H1 (cell line): ENCODE measurements at regions not wholly inside any gene's neighbourhood (a gene's known extent, or its start where the extent isn't known, plus 50 kb on each side); places are given as distances from the start of the nearest gene placed in this dataset.

Experiments used
- CTCF ChIA-PET: fragments of 300-600 bp; sonication (Branson Sonifier 250); formaldehyde crosslinking; loops from one replicate; lab custom pipeline; 2021; ENCODE audit not compliant: partially characterized antibody; lab: Charles Lee
- POLR2A ChIA-PET: fragments of 300-600 bp; sonication (Branson Sonifier 250); formaldehyde crosslinking; loops from one replicate; lab custom pipeline; 2021; ENCODE audit warnings: inconsistent platforms; ENCODE audit not compliant: partially characterized antibody; lab: Charles Lee
- DNase-seq, 2 experiments: peaks; one replicate each; pipeline versions ENCODE4 v3.0.0 to v3.0.0-alpha.2; 2010 to 2022; ENCODE audit warnings: low spot score in 2 of 2, low read depth in 1 of 2, mixed read lengths in 1 of 2
- FAIRE-seq: peaks from 2 replicates; lab custom pipeline; 2011; peaks lifted over from hg19 to GRCh38; lab: Jason Lieb, UNC
- H2AFZ ChIP-seq: 2 replicates; pipeline ENCODE4 v1.8.1; 2012; ENCODE audit warnings: low read length, inconsistent platforms
- H2AK5ac ChIP-seq: 2 replicates; pipeline ENCODE4 v1.6.1; 2013; ENCODE audit warnings: low read depth, low read length
- H2BK120ac ChIP-seq: replicated peaks from 2 replicates; pipeline ENCODE3; 2013; ENCODE audit warnings: low read depth, low read length, inconsistent platforms
- H2BK12ac ChIP-seq: 2 replicates; pipeline ENCODE4 v1.6.1; 2013; ENCODE audit warnings: low read depth, low read length
- H2BK15ac ChIP-seq: 2 replicates; pipeline ENCODE4 v1.6.1; 2013; ENCODE audit warnings: low read length
- H2BK20ac ChIP-seq: 2 replicates; pipeline ENCODE4 v1.6.1; 2013; ENCODE audit warnings: low read length
- H2BK5ac ChIP-seq: 2 replicates; pipeline ENCODE4 v1.6.1; 2013; ENCODE audit warnings: low read depth, low read length
- H3K14ac ChIP-seq: 2 replicates; pipeline ENCODE4 v1.6.1; 2013; ENCODE audit warnings: inconsistent platforms; ENCODE audit not compliant: insufficient read length
- H3K18ac ChIP-seq: 2 replicates; pipeline ENCODE4 v1.6.1; 2013; ENCODE audit warnings: low read length; ENCODE audit errors: extremely low read depth
- H3K23ac ChIP-seq: 2 replicates; pipeline ENCODE4 v1.6.1; 2013; ENCODE audit warnings: inconsistent platforms; ENCODE audit not compliant: insufficient read length
- H3K23me2 ChIP-seq: 2 replicates; pipeline ENCODE4 v1.6.1; 2013; ENCODE audit warnings: low read depth, low read length
- H3K27ac ChIP-seq: 2 replicates; pipeline ENCODE4 v1.6.1; 2011; ENCODE audit warnings: low read depth, low read length, inconsistent platforms
- H3K27me3 ChIP-seq, 4 experiments: replicated peaks in 1 of 4; 1 replicate in 1 of 4; 2 replicates in 3 of 4; pipeline versions ENCODE4 v1.6.1 to v1.8.1; 2011 to 2013; ENCODE audit warnings: low read length in 3 of 4, mild to moderate bottlenecking in 3 of 4, inconsistent platforms in 2 of 4, mixed read lengths in 2 of 4, moderate library complexity in 1 of 4; ENCODE audit not compliant: control insufficient read depth in 3 of 4, insufficient read depth in 3 of 4; ENCODE audit errors: extremely low read depth in 1 of 4
- H3K36me3 ChIP-seq, 4 experiments: 2 replicates each; pipeline versions ENCODE4 v1.6.1 to v1.8.1; 2011 to 2013; ENCODE audit warnings: mild to moderate bottlenecking in 4 of 4, low read length in 3 of 4, moderate library complexity in 2 of 4, control low read depth in 1 of 4, inconsistent platforms in 1 of 4; ENCODE audit not compliant: insufficient read depth in 4 of 4, control insufficient read depth in 2 of 4
- H3K4ac ChIP-seq: replicated peaks from 2 replicates; pipeline ENCODE3; 2013; ENCODE audit warnings: low read length, low read depth, mixed read lengths, inconsistent platforms; ENCODE audit not compliant: insufficient read length
- H3K4me1 ChIP-seq, 4 experiments: replicated peaks in 1 of 4; 1 replicate in 1 of 4; 2 replicates in 3 of 4; pipeline versions ENCODE4 v1.6.1 to v1.8.1; 2011 to 2013; ENCODE audit warnings: low read length in 3 of 4, inconsistent platforms in 2 of 4, mixed read lengths in 1 of 4; ENCODE audit not compliant: insufficient read depth in 4 of 4, control insufficient read depth in 3 of 4
- H3K4me2 ChIP-seq, 2 experiments: 2 replicates each; pipeline versions ENCODE4 v1.6.1 to v1.8.1; 2011 to 2013; ENCODE audit warnings: low read depth in 2 of 2, low read length in 2 of 2, control low read depth in 1 of 2, inconsistent platforms in 1 of 2, mild to moderate bottlenecking in 1 of 2; ENCODE audit not compliant: insufficient read depth in 1 of 2
- H3K4me3 ChIP-seq, 4 experiments: fragments of 200-600, 300-600 bp in 1 of 4; sonication (generic), shearing (Covaris generic), sonication (Bioruptor Twin) in 1 of 4; 2 replicates each; pipeline versions ENCODE4 v1.5.1 to v1.8.1; 2011 to 2016; ENCODE audit warnings: low read length in 4 of 4, low read depth in 3 of 4, control low read depth in 2 of 4, inconsistent platforms in 2 of 4, mild to moderate bottlenecking in 2 of 4, mixed read lengths in 1 of 4, moderate library complexity in 1 of 4; ENCODE audit not compliant: insufficient read depth in 2 of 4; ENCODE audit errors: extremely low read depth in 1 of 4
- H3K56ac ChIP-seq: replicated peaks from 2 replicates; pipeline ENCODE3; 2013; ENCODE audit warnings: low read depth, mild to moderate bottlenecking, mixed read lengths, low read length, inconsistent platforms; ENCODE audit not compliant: insufficient read length
- H3K79me1 ChIP-seq: 2 replicates; pipeline ENCODE4 v1.6.1; 2013; ENCODE audit warnings: low read depth, low read length, control low read depth
- H3K79me2 ChIP-seq, 2 experiments: 2 replicates each; pipeline versions ENCODE4 v1.6.1 to v1.8.1; 2012 to 2013; ENCODE audit warnings: low read length in 2 of 2, mild to moderate bottlenecking in 2 of 2, inconsistent platforms in 1 of 2; ENCODE audit not compliant: insufficient read depth in 2 of 2, control insufficient read depth in 1 of 2
- H3K9ac ChIP-seq, 4 experiments: replicated peaks in 1 of 4; 1 replicate in 1 of 4; 2 replicates in 3 of 4; pipeline versions ENCODE4 v1.6.1 to v1.8.1; 2011 to 2013; ENCODE audit warnings: low read depth in 3 of 4, low read length in 3 of 4, control low read depth in 2 of 4, mild to moderate bottlenecking in 2 of 4, moderate library complexity in 2 of 4, inconsistent platforms in 1 of 4; ENCODE audit errors: extremely low read depth in 1 of 4
- H3K9me3 ChIP-seq, 2 experiments: 2 replicates each; pipeline versions ENCODE4 v1.6.1 to v1.8.1; 2012 to 2013; ENCODE audit warnings: mild to moderate bottlenecking in 2 of 2, moderate library complexity in 2 of 2, control low read depth in 1 of 2, inconsistent platforms in 1 of 2, low read depth in 1 of 2, low read length in 1 of 2, mixed read lengths in 1 of 2; ENCODE audit not compliant: insufficient read depth in 2 of 2
- H4K20me1 ChIP-seq, 2 experiments: replicated peaks in 1 of 2; 2 replicates each; pipeline versions ENCODE3 to v1.8.1; 2011 to 2013; ENCODE audit warnings: inconsistent platforms in 2 of 2, low read length in 2 of 2, mild to moderate bottlenecking in 1 of 2; ENCODE audit not compliant: insufficient read depth in 2 of 2, control insufficient read depth in 1 of 2
- H4K5ac ChIP-seq: 2 replicates; pipeline ENCODE4 v1.6.1; 2013; ENCODE audit warnings: low read length, low read depth, mixed read lengths, inconsistent platforms; ENCODE audit not compliant: insufficient read length
- H4K8ac ChIP-seq: 2 replicates; pipeline ENCODE4 v1.8.0; 2013; ENCODE audit warnings: mild to moderate bottlenecking, moderate library complexity, low read length, inconsistent platforms; ENCODE audit not compliant: insufficient read depth; ENCODE audit errors: extremely low read depth
- H4K91ac ChIP-seq: replicated peaks from 2 replicates; pipeline ENCODE3; 2013; ENCODE audit warnings: low read length, mixed read lengths, inconsistent platforms; ENCODE audit not compliant: insufficient read length
- ASH2L ChIP-seq: fragments of 200-600, 300-600 bp; sonication (generic); IDR thresholded peaks from one replicate; pipeline ENCODE4 v1.7.1; 2017; ENCODE audit warnings: low read length
- BCL11A ChIP-seq, 2 experiments: IDR thresholded peaks; one replicate each; pipeline ENCODE4 v1.6.1; 2011; ENCODE audit warnings: low read depth in 2 of 2, low read length in 2 of 2, mild to moderate bottlenecking in 2 of 2
- CHD1 ChIP-seq: IDR thresholded peaks from 2 replicates; pipeline ENCODE4 v1.6.1; 2012; ENCODE audit warnings: low read depth, low read length, improper control_type of control experiment
- CHD2 ChIP-seq: IDR thresholded peaks from 2 replicates; pipeline ENCODE4 v1.6.1; 2012; ENCODE audit warnings: low read length, improper control_type of control experiment
- CTBP2 ChIP-seq: IDR thresholded peaks from 2 replicates; pipeline ENCODE4 v1.7.0; 2011; ENCODE audit warnings: borderline replicate concordance, mild to moderate bottlenecking, moderate library complexity, mixed read lengths, low read length; ENCODE audit not compliant: insufficient read depth, insufficient read length
- EP300 ChIP-seq, 2 experiments: IDR thresholded peaks; 1 replicate in 1 of 2; 2 replicates in 1 of 2; pipeline ENCODE4 v1.6.1; 2011 to 2012; ENCODE audit warnings: low read depth in 2 of 2, low read length in 2 of 2, mild to moderate bottlenecking in 2 of 2, borderline replicate concordance in 1 of 2, inconsistent platforms in 1 of 2, moderate library complexity in 1 of 2
- FOSL1 ChIP-seq: IDR thresholded peaks from 2 replicates; pipeline ENCODE4 v1.6.1; 2011; ENCODE audit warnings: mild to moderate bottlenecking, low read depth, low read length, moderate library complexity; ENCODE audit not compliant: insufficient read depth
- GABPA ChIP-seq: IDR thresholded peaks from 2 replicates; pipeline ENCODE4 v1.6.1; 2011; ENCODE audit warnings: mild to moderate bottlenecking, low read length, moderate library complexity, borderline replicate concordance; ENCODE audit not compliant: insufficient read depth
- GTF2F1 ChIP-seq: IDR thresholded peaks from 2 replicates; pipeline ENCODE4 v1.6.1; 2012; ENCODE audit warnings: low read depth, low read length, improper control_type of control experiment, borderline replicate concordance
- HDAC2 ChIP-seq, 2 experiments: fragments of 300-600 bp in 1 of 2; sonication (generic) in 1 of 2; IDR thresholded peaks; 2 replicates each; pipeline ENCODE4 v1.6.1; 2011 to 2012; ENCODE audit warnings: low read depth in 2 of 2, low read length in 2 of 2, mild to moderate bottlenecking in 2 of 2, moderate library complexity in 2 of 2, borderline replicate concordance in 1 of 2, inconsistent platforms in 1 of 2
- JUN ChIP-seq: IDR thresholded peaks from 2 replicates; pipeline ENCODE4 v1.6.1; 2011; ENCODE audit warnings: low read depth, mild to moderate bottlenecking, improper control_type of control experiment, low read length
- RBBP5 ChIP-seq: IDR thresholded peaks from 2 replicates; pipeline ENCODE4 v1.7.1; 2012; ENCODE audit warnings: low read depth, mild to moderate bottlenecking, inconsistent platforms, low read length, moderate library complexity, borderline replicate concordance
- SP4 ChIP-seq: IDR thresholded peaks from 2 replicates; pipeline ENCODE4 v1.6.1; 2012; ENCODE audit warnings: low read length, inconsistent platforms
- TAF1 ChIP-seq: IDR thresholded peaks from 2 replicates; pipeline ENCODE4 v1.6.1; 2011; ENCODE audit warnings: mild to moderate bottlenecking, low read depth, low read length
- TBP ChIP-seq: IDR thresholded peaks from 2 replicates; pipeline ENCODE4 v1.6.1; 2011; ENCODE audit warnings: low read depth, low read length, improper control_type of control experiment
- WGBS, 2 experiments: shearing (Covaris generic) in 1 of 2; methylation state at CpG; one replicate each; pipeline versions ENCODE4 v1.1.6 to v1.1.7; 2013 to 2015; ENCODE audit warnings: low lambda C conversion rate in 2 of 2, mixed read lengths in 2 of 2, inconsistent platforms in 1 of 2, low coverage in 1 of 2, missing lambda C conversion rate in 1 of 2; ENCODE audit not compliant: insufficient replicate concordance in 2 of 2, insufficient coverage in 1 of 2, insufficient read length in 1 of 2; ENCODE audit errors: extremely low coverage in 1 of 2, missing lambda C conversion rate in 1 of 2; 5-methylcytosine and 5-hydroxymethylcytosine counted together

GRCh38 chr13:50461189-50461588, 382.3 kb downstream of the DLEU7 start:
- Histone ChIP-seq H3K23ac (no peak overlapping the region), H3K4ac (no peak overlapping the region), H3K79me2 (no peaks in the 10 kb centered on the region), H3K36me3 (no peaks in the 10 kb centered on the region), H3K4me1 (no peaks in the 10 kb centered on the region), H3K23me2 (no peaks in the 10 kb centered on the region), H3K14ac (no peak overlapping the region), H3K9ac (no peak overlapping the region), H2AFZ (no peak overlapping the region), H2BK12ac (no peak overlapping the region), H4K8ac (no peak overlapping the region), H4K5ac (no peak overlapping the region), H3K4me2 (no peak overlapping the region), H3K9me3 (no peaks in the 10 kb centered on the region), H4K91ac (no peak overlapping the region), H3K4me3 (no peak overlapping the region), H3K18ac (no peak overlapping the region), H3K56ac (no peak overlapping the region), H2AK5ac (no peak overlapping the region), H3K27ac (no peak overlapping the region), H2BK15ac (no peak overlapping the region), H4K20me1 (no peaks in the 10 kb centered on the region), H3K27me3 (no peaks in the 10 kb centered on the region), H2BK120ac (no peak overlapping the region), H2BK5ac (no peak overlapping the region), H2BK20ac (no peak overlapping the region), H3K79me1 (no peaks in the 10 kb centered on the region)
- FAIRE-seq, result no peak
- no peak for DNase-seq
- ChIA-PET POLR2A (no interaction called here), CTCF (interaction anchor here (0.9 kb wide), 1 partner anchor 464 kb away, joined by 3 read pairs; no protein-coding TSS in a partner anchor)
- WGBS, 2 experiments, result 86% methylated on average over 3 of the region's 3 CpGs; no CpG with 5 or more reads in 1 of the 2 experiments
- no peak for TF ChIP-seq TAF1
- TF ChIP-seq CTBP2, result no peak
- no peak for TF ChIP-seq RBBP5
- TF ChIP-seq CHD1, result no peak
- TF ChIP-seq BCL11A (IDR thresholded peaks at IDR 0.05; ENCODE audit: low read depth in 2 of 2, low read length in 2 of 2), result no peak
- no peak for TF ChIP-seq JUN
- TF ChIP-seq ASH2L, result no peak
- no peak for TF ChIP-seq SP4
- no peak for TF ChIP-seq FOSL1
- TF ChIP-seq EP300 (IDR thresholded peaks at IDR 0.05; ENCODE audit: borderline replicate concordance in 1 of 2, low read depth in 2 of 2, low read length in 2 of 2), result no peak
- TF ChIP-seq HDAC2 (IDR thresholded peaks at IDR 0.05; ENCODE audit: borderline replicate concordance in 1 of 2, low read depth in 2 of 2, low read length in 2 of 2), result no peak
- no peak for TF ChIP-seq CHD2
- no peak for TF ChIP-seq GTF2F1
- no peak for TF ChIP-seq GABPA
- TF ChIP-seq TBP, result no peak
